GM19455 (cell line): ENCODE measurements at regions not wholly inside any gene's neighbourhood (a gene's known extent, or its start where the extent isn't known, plus 50 kb on each side); places are given as distances from the start of the nearest gene placed in this dataset.
"Not testable (repeated sequence)": the region's sequence is repeated elsewhere in the genome, so short reads cannot be mapped to it uniquely, and the experiment has no call there.

Source experiments
- ATAC-seq: cut with Tn5 transposase; IDR thresholded peaks from one replicate; pipeline ENCODE4 v1.9.1; 2021; ENCODE audit not compliant: unreplicated experiment

GRCh38 chr2:76073992-76074604 lies 363.4 kb upstream of the GCFC2 start:
- ATAC-seq, result no peak

DNA sequence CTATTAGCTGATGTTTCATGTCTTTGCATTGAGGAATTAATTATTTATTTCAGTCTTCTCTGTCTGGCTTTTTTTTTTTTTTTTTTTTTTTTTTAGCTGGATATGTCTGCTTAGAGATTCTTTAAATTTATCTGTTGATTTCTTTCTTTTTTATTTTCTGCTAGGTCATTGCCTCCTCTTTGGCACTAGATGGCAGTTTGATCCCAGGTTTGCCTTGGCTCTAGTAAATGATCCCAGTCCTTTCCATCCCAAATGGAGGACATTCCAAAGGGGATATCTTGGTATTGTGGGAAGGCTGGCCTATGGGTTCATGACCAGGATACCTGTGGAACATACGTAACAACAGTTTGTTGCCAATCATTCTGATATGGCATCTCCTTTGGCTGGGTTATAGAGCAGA lies 339.5 kb upstream of the GCFC2 start:
- no peak for ATAC-seq

DNA sequence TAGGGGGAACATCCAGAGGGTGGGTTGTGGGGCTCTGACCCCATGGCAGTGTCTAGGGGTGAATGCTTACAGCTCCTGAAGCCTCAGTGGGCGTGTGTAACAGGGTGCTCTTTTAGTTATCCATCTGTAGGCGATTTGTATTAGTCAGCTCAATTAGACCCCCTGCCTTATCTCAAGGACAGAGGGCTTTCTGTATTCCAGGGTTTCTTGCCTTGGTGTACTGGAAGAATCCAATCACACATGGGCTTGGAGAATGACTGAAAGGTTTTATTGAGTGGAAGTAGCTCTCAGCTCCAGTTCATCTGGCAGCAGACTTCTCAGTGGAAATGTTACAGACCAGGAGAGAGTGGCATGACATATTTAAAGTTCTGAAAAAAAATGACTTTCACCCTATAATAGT lies 334.0 kb upstream of the GCFC2 start:
- no peak for ATAC-seq

DNA sequence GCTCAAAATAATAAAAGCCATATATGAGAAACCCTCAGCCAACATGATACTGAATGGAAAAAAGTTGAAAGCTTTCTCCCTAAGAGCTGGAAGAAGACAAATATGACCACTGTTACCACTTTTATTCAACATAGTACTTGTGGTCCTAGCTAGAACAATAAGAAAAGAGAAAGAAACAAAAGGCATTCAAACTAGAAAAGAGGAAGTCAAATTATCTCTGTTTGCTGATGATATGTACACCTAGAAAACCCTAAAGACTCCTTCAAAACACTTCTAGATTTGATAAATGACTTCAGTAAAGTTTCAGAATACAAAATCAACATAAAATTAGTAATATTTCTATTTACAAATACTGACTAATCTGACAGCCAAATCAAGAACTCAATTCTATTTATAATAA lies 328.8 kb upstream of the GCFC2 start:
- no peak for ATAC-seq

GRCh38 chr2:76027761-76028160 lies 317.0 kb upstream of the GCFC2 start:
- no peak for ATAC-seq

DNA sequence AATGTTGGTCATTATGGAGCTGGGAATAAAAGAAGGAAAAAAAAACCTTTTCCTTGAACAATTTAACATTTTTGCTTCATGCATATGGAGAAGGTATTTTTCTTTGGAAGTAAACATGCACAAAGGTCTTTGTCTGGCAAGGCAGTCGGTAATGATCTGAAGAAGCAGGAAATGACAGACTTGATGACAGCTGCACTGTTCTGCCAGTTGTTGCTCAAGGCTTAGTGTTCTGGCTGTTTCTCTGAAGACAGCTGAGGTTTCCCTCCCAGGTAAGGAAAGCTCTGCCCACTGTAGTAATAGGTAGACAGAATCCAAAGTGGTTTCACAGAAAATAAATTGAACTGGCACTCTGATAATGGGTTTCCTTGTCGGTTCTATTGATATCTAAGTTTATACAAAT lies 308.4 kb upstream of the GCFC2 start:
- no peak for ATAC-seq

DNA sequence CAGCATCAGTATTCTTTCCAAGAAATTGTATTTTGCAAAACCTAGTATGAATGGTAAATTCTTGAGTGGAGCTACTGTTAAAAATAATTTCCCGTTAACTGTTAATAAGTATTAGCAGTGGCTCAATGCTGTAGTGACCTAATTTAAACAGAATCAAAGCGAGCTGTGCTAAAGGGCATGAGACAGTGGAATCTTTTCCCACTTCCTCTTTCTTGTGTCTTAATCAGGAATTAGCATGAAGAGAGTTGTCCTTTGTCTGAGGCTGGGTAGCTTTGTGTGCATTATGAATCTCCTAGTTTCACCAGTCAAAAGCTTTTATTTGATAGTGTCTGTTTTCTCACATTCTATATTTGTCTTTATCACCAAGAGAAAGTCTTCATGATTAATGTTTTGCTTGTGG lies 298.8 kb upstream of the GCFC2 start:
- ATAC-seq, result no peak

- no peak for ATAC-seq
Measured at GRCh38 chr2:76008001-76008702, 297.4 kb upstream of the GCFC2 start.

- no peak for ATAC-seq
Measured at GRCh38 chr2:76000425-76000824, 289.7 kb upstream of the GCFC2 start.

DNA sequence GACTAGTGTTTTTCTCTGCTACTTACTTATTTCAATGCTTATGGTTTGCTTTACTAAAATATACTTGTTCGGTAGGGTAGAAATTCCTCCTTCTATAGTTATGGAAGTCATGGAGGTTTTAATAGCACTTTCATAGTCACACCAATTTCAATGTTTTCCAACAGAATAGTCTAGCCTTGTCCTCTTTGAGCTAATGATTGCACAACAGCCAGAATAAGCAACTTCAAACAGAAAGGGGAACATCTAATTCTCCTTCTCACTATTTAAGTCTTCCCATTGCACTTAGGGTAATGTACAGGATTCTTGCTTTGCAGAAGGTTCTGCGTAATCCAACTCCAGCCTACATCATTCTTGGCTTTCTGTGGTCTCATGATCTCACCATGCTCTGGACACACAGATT lies 287.7 kb upstream of the GCFC2 start:
- no peak for ATAC-seq

DNA sequence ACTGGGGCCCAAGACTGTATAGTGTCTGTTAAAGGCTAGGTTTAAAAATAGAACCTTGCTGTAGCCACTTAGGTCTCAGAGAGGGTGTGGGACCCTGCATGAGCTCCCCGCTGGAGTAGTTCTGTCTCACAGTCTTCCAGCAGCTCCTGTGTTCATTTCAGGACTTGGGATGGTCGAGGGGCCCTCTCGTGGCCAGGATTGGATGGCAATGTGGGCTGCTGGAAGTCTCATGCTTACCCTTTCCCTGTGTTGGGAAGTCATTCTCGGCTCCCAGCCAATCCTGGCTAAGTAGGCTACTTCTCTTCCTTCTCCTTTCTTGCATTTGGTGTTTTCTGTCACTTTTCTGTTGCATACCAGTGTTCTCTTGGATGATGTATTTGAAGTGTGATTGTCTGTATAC lies 284.0 kb upstream of the GCFC2 start:
- ATAC-seq, result no peak

- ATAC-seq, result not testable (repeated sequence)
Measured at GRCh38 chr2:75988622-75989021, 277.9 kb upstream of the GCFC2 start.

- ATAC-seq, result no peak
Measured at GRCh38 chr2:75986617-75987016, 275.9 kb upstream of the GCFC2 start.

DNA sequence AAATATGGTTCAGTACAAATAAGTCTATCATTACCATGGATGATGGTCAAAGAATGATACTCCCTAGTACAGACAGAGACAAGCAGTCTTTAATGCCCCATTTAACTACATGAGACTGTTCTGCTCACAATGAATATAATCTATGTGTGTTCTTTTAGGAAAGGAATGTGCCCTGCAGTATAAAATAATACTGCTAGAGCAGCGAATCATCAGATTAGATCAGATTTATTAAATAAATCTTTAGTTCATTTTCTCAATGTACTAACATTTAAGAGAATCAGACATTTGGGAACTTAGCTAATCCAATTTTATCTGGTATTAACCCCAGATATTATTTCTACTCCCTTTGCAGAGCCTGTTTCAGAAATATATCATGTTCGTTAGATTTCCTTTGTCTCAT lies 272.0 kb upstream of the GCFC2 start:
- no peak for ATAC-seq

DNA sequence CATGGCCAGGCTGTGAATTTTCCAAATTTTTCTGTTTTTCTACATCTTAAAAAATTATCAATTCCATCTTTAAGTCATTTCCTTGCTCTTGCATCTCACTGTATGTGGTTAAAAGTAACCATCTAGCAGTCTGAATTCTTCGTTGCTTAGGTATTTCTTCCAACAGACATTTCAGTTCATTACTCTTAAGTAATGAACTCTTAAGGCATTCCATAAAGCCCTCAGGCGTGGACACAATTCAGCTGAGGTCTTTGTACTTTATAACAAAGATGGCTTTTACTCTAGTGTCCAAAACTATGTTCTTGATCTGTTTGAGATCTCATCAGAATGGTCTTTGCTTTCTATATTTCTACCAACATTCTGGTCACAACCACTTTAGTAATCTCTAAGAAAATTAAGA lies 253.9 kb upstream of the GCFC2 start:
- ATAC-seq, result no peak

DNA sequence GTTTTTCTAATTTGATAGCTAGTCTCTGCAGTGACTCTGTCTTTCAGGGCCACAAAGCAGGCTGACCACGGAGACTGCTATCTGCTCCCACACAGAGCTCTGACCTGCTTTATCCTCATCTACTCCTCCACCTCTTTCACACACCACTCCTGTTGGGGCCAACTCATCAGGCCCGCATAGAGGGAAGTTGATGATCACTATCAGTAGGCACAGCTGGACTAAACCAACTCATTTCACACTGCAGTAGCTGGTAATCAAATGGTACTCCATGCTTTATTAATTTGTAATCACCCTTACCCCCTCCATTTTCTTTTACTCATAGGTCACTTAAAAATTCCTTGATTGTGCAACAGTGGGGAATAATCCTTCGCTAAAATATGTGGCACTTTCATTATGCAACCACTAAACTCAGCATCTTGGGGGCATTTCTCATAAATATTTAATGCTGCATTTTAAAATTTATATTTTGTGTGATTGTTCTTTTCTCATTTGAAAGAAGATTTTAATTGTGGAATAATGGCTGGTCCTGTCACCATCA lies 249.8 kb upstream of the GCFC2 start:
- no peak for ATAC-seq

- no peak for ATAC-seq
Measured at GRCh38 chr2:75959724-75960471, 249.2 kb upstream of the GCFC2 start.

- no peak for ATAC-seq
Measured at GRCh38 chr2:75954761-75955160, 244.0 kb upstream of the GCFC2 start.

DNA sequence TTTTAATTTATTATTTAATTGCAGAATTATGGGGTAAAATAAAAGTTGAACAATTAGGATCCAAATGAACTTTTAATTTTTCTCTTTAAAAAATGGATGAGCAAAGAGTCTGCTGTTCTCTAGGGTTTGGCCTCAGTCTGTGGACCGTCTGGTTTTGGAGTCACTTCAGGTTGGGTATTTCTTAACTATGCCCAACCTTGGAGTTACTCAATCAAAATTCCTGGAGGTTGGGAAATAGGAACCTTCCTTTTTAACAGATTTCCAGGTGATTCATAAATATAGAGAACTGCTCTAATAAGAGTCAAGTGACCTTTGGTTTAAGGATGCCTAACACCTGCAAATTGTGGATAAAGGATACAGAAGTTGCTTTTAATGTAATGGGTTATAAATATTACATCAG lies 241.5 kb upstream of the GCFC2 start:
- ATAC-seq, result no peak

- ATAC-seq, result no peak
Measured at GRCh38 chr2:75949385-75950030, 238.8 kb upstream of the GCFC2 start.

- no peak for ATAC-seq
Measured at GRCh38 chr2:75936311-75936710, 225.6 kb upstream of the GCFC2 start.

DNA sequence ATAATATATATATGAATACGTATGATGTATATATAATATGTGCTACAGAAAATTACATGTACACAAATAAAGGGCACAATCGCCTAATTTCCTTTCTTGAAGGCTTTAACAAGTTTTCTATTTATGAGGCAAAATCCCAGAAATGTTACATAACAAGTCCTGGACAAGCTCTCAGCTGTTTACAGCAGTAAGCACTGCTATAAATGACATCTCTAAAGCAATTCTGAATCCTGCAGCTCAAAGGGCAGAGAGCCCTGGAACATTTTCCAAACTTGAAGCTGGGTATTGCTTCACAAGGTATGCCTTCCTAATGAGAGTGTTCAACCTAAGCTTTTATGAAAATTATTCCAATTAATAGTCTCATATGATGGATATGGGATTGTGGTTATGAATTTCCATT lies 222.3 kb upstream of the GCFC2 start:
- ATAC-seq, result no peak
